GM18511 (cell line): ENCODE measurements at regions not wholly inside any gene's neighbourhood (a gene's known extent, or its start where the extent isn't known, plus 50 kb on each side); places are given as distances from the start of the nearest gene placed in this dataset.

Source experiments
- ATAC-seq: cut with Tn5 transposase; IDR thresholded peaks from one replicate; pipeline ENCODE4 v1.9.1; 2021; ENCODE audit warnings: mild to moderate bottlenecking, moderate library complexity; ENCODE audit not compliant: unreplicated experiment

DNA sequence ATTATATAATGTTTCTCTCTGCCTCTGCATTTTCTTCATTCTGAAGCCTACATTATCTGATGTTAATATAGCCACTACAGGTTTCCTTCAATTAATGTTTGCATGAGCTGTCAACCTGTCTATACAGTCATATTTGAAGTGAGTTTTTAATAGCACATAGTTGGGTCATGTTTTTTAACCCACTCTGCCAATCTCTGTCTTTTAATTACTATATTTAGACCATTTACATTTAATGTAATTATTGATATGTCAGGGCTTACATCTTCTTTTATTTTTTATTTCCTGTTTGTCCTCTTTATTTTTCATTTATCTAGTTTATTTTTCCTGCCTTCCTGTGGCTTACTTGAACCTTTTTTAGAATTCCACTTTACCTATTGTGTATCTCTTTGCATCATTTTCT, 124.3 kb upstream of the PDE1C start:
- ATAC-seq: no peak

DNA sequence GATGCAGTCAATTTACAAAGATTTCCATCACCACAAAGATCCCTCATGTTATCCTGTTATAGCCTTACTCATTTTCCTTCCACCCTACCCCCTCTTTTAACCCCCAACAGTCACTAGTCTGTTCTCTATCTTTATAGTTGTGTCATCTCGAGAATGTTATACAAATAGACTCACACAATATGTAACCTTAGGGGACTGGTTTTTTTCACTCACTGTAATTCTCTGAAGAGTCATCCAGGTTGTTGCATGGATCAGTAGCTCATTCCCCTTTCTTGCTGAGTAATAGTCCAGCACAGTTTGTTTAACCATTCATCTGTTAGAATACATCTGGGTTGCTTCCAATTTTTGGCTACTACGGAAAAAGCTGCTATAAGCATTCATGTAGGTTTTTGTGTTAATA, 121.1 kb upstream of the PDE1C start:
- no peak for ATAC-seq

GRCh38 chr7:32179567-32179966, 109.4 kb upstream of the PDE1C start:
- ATAC-seq: no peak

- ATAC-seq: no peak
Measured at GRCh38 chr7:32178677-32179366, 108.6 kb upstream of the PDE1C start.

- no peak for ATAC-seq
Measured at GRCh38 chr7:32177232-32177631, 107.0 kb upstream of the PDE1C start.

GRCh38 chr7:32175099-32175498, 104.9 kb upstream of the PDE1C start:
- no peak for ATAC-seq

GRCh38 chr7:32171248-32171647, 101.0 kb upstream of the PDE1C start:
- ATAC-seq: no peak

DNA sequence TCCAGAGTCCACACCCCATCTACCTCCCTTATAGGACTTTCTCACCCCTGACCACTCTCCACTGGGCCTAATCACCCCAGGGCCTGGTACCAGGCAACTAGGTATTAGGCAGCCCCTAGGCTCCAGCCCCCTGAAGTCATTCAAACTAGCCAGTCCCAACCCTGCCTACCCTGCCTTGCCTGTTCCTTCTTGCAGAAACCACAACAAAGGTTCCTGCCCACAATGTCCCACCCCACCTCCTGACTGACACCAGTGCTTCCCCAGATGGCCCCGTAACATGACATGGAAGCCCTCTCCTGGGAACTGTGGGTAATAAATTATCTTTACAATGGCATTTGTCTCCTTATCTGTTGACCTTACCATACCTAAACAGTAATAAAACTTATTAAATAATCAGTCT, 100.6 kb upstream of the PDE1C start:
- no peak for ATAC-seq

DNA sequence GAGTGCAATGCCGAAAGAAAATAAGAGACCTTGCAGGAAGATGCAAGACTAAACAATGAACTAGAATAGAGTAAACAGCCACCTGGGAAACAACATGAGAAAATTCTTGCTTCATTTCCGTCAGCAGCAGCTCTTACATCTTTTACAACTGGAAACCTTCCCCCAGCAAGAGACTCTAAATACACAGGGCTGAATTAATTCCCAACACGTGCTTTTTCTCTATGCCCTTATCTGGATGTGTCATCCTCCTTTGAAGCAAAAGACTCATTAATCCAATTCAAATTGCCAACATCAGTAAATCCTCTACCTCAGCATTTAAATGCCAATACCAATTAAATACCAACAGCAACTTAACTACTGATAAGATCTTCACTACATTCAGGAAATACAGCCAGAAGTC, 99.0 kb upstream of the PDE1C start:
- no peak for ATAC-seq

DNA sequence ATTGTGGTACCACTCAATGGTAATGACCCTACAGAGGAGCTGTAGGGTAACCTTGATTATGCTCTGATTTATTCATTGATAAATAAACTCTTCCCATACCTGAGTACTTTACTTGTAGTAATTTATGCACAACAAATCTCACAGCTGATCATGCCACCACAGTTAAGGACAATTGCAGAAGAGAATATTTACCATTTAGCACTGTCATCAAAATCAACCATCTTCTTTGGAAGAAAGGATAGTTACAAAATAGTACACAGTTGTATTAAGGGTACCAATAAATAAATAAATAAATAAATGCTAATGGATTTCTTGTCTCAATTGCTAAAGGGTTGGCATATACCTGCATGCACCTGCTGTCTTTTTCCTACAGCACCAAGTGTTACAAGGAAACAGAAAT, 97.6 kb upstream of the PDE1C start:
- ATAC-seq: no peak

DNA sequence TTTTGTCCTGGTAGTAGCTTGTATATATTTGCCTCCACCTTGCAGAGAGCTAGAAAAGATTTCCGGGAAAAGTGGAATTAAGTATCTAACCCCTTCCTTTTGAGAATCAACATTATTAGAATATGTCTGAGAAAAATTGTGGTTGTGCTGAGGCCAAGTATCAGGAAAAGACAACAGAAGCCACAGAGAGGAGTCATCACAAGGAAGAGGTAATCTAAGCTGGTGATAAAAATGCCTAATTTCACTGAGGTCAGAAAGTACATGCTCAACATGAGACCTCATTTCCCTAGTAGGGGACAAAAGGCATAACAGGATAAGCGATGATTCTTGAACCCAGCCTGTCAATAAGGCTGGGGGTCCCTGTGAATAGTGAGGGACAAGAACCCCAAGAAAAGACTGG, 97.0 kb upstream of the PDE1C start:
- ATAC-seq: no peak

DNA sequence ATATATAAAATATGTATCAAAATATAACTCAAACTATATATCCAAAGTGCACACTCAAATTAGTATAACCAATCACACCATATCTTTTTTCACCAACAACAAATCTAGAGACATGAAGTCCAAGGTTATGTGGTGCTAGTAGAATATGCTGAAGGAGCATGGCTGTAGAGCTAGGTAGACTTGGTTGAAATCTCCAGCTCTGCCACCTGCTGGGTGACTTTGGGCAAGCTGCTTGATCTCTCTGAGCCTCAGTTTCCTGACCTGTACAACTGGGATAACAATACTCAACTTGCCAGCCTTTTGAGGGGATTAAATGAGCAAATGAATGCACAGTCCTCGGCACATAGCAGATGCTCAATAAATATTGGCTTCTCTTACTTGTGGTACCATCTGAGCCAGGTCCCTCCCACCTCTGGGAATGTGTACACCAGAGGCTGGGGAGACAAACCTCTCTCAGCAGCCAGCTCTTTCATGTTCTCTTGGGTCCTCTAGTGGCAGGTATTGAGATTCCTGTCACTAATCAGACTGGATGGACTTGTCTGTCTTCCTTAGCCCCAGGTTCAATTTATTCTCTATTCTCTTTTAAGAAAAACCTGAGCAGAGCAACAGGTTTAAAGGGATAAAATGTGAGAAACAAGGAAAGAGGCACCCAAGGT, 94.3 kb upstream of the PDE1C start:
- ATAC-seq: no peak

DNA sequence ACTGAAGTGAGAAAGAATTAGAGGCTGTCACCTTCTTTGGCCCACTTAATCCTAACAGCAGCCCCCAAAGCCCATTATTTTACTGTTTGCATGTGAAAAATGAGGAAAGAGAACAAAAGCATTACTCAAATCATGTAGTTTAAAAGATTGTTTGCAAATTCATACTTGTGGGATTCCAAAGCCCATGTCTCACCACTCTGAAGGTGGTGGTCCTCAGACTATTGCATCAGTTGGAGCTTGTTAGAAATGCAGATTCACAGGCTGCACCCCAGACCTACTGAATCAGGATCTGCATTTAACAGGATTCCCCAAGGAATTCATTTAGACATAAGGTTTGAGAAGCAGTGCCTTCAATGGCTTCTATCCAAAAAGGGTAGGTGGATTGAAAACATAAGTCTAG, 93.7 kb upstream of the PDE1C start:
- ATAC-seq: no peak

GRCh38 chr7:32163141-32163806, 93.1 kb upstream of the PDE1C start:
- ATAC-seq: no peak

DNA sequence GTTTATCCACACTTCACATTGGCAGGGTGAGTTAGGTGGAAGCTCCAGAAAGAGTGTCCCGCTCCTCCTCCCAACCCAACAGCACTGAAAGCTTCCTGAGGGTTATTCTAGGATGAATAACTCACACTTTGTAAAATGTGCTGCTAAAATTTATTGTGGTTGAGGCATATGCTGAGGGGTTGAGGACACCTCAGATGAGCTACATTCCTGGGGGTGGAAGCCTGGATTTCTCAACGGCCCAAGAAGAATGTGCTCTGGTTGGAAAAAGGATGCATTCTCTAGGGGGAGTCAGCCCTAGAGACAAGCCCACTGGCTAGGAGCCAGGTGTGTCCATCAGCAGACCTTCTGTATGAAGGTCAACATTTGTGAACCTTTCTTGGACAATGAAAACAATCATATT, 91.5 kb upstream of the PDE1C start:
- no peak for ATAC-seq

DNA sequence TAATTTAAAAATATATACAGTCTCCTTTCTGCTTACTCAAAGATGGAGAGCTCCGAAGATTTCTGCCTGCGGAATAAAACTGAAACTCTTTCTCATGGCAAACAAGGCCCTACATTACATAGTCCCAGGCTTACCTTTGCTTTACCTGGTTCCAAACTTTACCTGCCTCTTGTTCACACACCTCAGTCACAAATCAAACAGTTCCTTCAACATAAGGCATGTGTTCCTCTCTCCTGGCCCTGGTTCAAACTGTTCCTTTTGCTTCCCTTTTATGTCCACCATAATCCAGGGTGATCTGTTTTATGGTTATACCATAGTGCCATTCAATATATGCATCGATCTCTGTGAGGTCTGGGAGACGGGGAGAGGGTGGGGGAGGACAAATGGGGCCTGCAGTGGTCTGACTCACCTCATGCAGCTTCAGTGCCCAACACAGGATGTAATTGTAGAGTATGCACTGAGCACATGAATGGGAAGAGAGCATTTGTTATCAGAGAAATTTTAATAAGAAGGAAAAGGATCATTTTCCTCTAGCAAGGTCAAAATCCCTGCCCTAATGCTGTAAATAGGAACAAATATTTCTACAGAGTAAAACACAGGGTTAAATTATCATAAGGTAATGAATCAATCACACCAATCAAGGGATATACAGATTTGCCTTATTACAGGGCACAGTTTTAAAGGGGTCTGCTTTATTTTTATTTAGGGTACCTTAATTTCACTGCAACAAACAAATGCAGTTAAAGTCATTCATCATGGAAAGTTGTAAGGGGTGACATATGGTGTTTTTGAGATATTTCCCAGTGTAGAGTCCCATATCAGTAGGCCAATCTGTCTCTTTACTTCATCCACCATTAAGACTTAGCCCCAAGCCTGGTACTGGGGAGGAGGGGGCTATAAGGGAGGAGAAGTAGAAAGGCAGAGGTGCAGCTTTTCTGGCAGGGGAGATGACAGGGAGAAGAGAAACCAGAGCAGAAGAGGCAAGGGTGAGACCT, 88.8 kb upstream of the PDE1C start:
- ATAC-seq: no peak

DNA sequence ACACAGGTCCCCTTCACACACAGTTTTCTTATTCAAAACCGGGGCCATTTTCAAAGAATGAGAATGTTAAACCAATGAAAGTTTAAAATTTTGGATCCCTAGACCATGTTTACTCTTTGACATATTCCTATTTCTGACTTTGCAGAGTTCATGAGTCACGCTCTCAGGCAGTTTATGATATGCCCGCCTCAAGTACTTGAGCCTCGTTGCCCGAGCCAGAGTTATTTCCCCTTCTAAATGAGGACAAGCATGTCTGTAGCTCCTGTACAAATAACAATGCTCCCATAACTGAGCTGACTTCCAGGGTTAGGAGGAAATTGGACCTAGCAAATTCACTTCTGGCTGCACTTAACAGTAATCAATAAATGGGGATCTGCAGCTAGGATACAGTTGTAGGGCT, 87.9 kb upstream of the PDE1C start:
- no peak for ATAC-seq

DNA sequence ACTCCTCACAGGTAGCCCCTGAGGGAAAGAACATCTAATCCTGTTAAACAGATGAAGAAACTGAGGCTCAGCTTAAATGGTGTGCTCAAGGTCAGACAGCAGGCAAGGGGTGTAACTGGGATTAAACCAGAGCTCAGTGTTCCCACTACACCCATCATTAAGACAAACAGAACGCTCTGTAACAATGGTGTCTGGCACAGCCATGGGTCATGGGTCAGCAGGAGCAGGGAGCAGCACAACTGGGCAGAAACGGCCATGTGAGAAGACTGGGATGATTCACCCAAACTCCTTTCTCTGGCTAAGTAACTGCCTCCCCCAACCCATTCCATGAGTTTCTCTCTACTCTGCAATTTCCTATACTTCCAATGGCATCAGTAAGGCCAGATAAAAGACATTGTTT, 85.5 kb upstream of the PDE1C start:
- no peak for ATAC-seq

GRCh38 chr7:32154797-32155196, 84.6 kb upstream of the PDE1C start:
- no peak for ATAC-seq

DNA sequence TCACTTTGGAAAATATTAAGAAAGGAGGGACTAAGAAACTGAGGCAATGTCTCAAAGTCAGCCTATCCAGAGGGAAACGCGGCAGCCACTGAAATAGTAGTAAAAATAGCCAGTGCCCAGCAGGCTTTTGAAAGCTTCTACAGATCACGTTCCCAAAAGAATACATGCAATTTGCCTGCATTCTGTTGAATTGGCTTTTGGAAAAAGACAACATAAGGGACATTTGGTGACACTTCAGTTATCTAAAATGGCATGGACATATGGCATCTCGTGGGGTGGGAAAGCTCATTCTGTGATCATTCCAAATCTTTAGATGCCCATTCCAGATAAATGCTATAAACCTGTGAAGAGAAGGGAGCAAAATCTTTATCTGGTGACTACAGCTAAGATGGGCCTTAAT, 82.8 kb upstream of the PDE1C start:
- ATAC-seq: no peak

- no peak for ATAC-seq
Measured at GRCh38 chr7:32152576-32152975, 82.4 kb upstream of the PDE1C start.
